Heart left ventricle (tissue), 16 donors: ENCODE measurements at regions not wholly inside any gene's neighbourhood (a gene's known extent, or its start where the extent isn't known, plus 50 kb on each side); places are given as distances from the start of the nearest gene placed in this dataset.

Experiments
- ATAC-seq, 4 donors: fragments of 200-7000 bp; cut with Tn5 transposase; one replicate each; pipeline ENCODE4 v1.9.1; 2020 to 2022; ENCODE audit warnings: moderate library complexity in 4 of 4, mild to moderate bottlenecking in 3 of 4, moderate number of reproducible peaks in 1 of 4
- DNase-seq, 5 donors: peaks; one replicate each; pipeline ENCODE4 v3.0.0-alpha.2; 2020
- H3K27ac ChIP-seq, 12 donors: fragments of 200-600 bp; sonication (generic) in 4 of 12; one replicate each; pipeline versions ENCODE4 v1.5.0 to v1.8.0; 2016 to 2022; ENCODE audit warnings: mild to moderate bottlenecking in 2 of 12
- H3K27me3 ChIP-seq, 9 donors: fragments of 200-600 bp; sonication (generic) in 2 of 9; one replicate each; pipeline versions ENCODE4 v1.5.1 to v1.8.0; 2016 to 2022; ENCODE audit warnings: mild to moderate bottlenecking in 3 of 9
- H3K36me3 ChIP-seq, 9 donors: fragments of 200-600 bp; sonication (generic) in 2 of 9; one replicate each; pipeline versions ENCODE4 v1.5.0 to v1.8.0; 2018 to 2022; ENCODE audit warnings: mild to moderate bottlenecking in 2 of 9
- H3K4me1 ChIP-seq, 12 donors: fragments of 200-600 bp; sonication (generic) in 4 of 12; one replicate each; pipeline versions ENCODE4 v1.5.0 to v1.8.0; 2016 to 2022; ENCODE audit warnings: mild to moderate bottlenecking in 3 of 12
- H3K4me3 ChIP-seq, 12 donors: fragments of 200-600 bp; sonication (generic) in 4 of 12; one replicate each; pipeline versions ENCODE4 v1.5.0 to v1.8.0; 2017 to 2022; ENCODE audit warnings: mild to moderate bottlenecking in 9 of 12, moderate library complexity in 4 of 12
- H3K9me3 ChIP-seq, 12 donors: fragments of 200-600 bp; sonication (generic) in 4 of 12; one replicate each; pipeline versions ENCODE4 v1.5.0 to v1.8.0; 2016 to 2022; ENCODE audit warnings: mild to moderate bottlenecking in 1 of 12
- CTCF ChIP-seq, 12 donors: fragments of 200-600 bp; sonication (generic) in 4 of 12; IDR thresholded peaks; one replicate each; pipeline versions ENCODE4 v1.5.0 to v1.8.0; 2018 to 2022; ENCODE audit warnings: antibody characterized with exemption in 12 of 12, mild to moderate bottlenecking in 5 of 12
- POLR2A ChIP-seq, 2 donors: fragments of 450-650 bp; IDR thresholded peaks; one replicate each; pipeline ENCODE4 v1.6.1; 2017; ENCODE audit warnings: antibody characterized with exemption in 2 of 2, mild to moderate bottlenecking in 2 of 2, moderate library complexity in 2 of 2
- WGBS, 4 donors: extraction: QIAGEN DNeasy Blood & Tissue Kit in 2 of 4; methylation state at CpG; one replicate each; pipeline versions ENCODE4 v1.1.5 to v1.1.7; 2013 to 2018; 5-methylcytosine and 5-hydroxymethylcytosine counted together
- intact Hi-C, 10 donors: fragments of 100-400 bp; cut with DNase I; formaldehyde crosslinking; loops; one replicate each; pipeline versions ENCODE4 v1.11.1 to v1.14.2; 2022
- donor health status: ischemic (EF 13 %, LVEDD 7.1; RV severe dilation, severe dysfunction).
- donor health status: healthy with polysubstance abuse.
- donor health status: DM: no; HTN: yes; CAD: no.
- donor health status: DM: no; HTN: no; CAD: no.
- donor health status: ischemic (EF 25% LVEDD 6.9; RV normal size, moderate dysfunction).
- donor health status: ischemic (EF 25% LVEDD 5.7; RV mildly dilated, moderate dysfunction).
- donor health status: healthy.
- donor health status: DM: yes; HTN: yes; CAD: no.
- donor health status: ischemic (EF 35%, LVEDD 5.7; RV mildly dilated, moderate dysfunction).
- donor health status: nonischemic (EF 11% LVEDD 7.7; RV severe dilation, severe dysfunction).
- donor health status: DM: yes; HTN: yes; CAD: no.
- donor health status: PGD.
- donor health status: ischemic (EF 29% LVEDD 5.4; RV normal size, mild dysfunction).
- donor health status: nonischemic (EF 23%, LVEDD 6.1; RV moderate dilation, normal function).

DNA sequence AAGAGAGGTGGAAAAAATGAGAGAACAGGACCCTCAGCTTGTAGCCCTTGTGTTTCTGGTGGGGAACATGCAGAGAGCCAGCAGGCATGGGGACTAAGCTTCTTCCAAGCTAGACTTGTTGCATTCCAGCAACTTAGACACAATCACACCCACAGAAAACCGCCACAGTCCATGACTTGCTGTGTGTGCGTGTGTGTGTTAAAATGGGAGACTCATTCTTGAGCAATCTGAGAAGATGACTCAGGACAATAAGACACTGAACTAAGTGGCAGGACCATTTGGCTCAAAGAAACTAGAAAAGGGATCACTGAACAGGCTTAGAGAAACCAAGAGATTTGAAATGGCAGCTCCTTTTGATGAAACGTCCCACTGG is 78.0 kb downstream of the HLX start:
- TF ChIP-seq CTCF (IDR thresholded peaks at IDR 0.05) (no peak), POLR2A (IDR thresholded peaks at IDR 0.05) (no peak)
- Histone ChIP-seq H3K27ac (peak overlapping the region in 8 of 12 donors; percentile 1 to 58 (median 29)), H3K9me3 (no peaks in the 10 kb centered on the region), H3K27me3 (no peaks in the 10 kb centered on the region), H3K36me3 (no peaks in the 10 kb centered on the region), H3K4me1 (peaks cover 0 to 22% (median 0%) of the 10 kb centered on the region in 12 donors), H3K4me3 (no peak overlapping the region)
- peak; percentile 28 to 94 (median 72) for ATAC-seq
- peak in 1 of 5 donors; percentile 43 for DNase-seq
- 71 to 84% (median 73%) methylated on average over 3 of the region's 3 CpGs for WGBS, 4 donors
- intact Hi-C loops: no loop called here

DNA sequence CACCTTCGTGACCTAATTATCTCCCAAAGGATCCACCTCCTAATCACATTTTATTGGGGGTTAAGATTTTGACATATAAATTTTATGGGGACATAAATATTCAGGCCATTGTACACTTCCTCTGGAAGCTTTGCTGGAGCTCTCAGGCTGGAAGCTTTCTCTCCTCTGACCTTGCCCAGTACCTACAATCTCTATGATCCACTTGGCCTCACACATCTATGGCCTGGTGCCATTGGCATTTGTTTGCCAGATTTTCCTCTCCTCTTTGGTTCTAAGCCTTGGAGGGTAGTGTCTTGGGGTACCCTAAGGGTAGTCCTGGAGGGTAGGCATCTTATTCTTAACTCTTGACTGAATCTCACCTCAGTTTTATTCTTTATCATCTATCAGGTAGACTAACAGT is 79.0 kb downstream of the HLX start:
- Histone ChIP-seq H3K9me3 (no peaks in the 10 kb centered on the region), H3K27me3 (no peaks in the 10 kb centered on the region), H3K36me3 (no peaks in the 10 kb centered on the region), H3K4me3 (no peak overlapping the region), H3K27ac (no peak overlapping the region), H3K4me1 (peaks cover 0 to 27% (median 0%) of the 10 kb centered on the region in 12 donors)
- WGBS, 4 donors: 87 to 100% (median 98%) methylated on average over 1 of the region's 1 CpG
- ATAC-seq (no peak), DNase-seq (no peak)
- TF ChIP-seq POLR2A (IDR thresholded peaks at IDR 0.05) (no peak), CTCF (IDR thresholded peaks at IDR 0.05) (no peak)
- intact Hi-C loops: no loop called here

DNA sequence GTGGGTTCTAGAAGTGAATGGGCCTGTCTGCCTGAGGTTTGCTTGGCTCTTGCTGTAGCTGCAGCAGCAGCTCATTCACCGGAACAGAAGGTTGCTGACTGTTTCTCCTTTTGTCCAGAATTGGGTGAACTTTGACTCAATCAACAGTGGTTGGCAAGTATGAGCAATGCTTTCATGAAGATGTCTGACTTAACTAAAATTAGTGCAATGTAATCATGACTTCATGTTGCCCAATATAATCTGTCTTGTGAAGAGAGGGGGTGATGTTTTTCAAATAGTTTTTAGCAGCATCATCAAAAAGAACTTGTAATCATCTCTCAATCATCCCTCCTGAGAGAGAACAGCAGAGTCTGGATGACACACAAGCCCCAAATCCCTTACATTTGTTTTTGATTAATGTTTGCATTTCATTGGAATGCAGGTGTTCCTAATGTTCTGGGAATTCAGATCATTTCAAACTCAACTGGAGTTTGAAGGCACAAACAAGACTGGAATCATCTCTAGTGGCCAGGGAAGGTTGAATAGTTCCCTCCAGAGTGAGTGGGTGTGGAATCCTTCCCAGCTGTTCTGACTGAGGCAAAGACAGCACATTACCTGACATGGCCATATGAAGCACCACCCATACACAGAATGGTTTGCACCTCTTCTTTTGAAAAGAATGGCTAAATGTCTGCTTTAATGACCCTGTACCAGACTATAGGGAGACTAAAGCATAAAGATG is 82.9 kb downstream of the HLX start:
- DNase-seq (no peak), ATAC-seq (peak in 2 of 4 donors; percentile 36 to 55)
- no peak for TF ChIP-seq POLR2A (IDR thresholded peaks at IDR 0.05)
- TF ChIP-seq CTCF (IDR thresholded peaks at IDR 0.05): no peak
- WGBS, 4 donors: 43 to 85% (median 67%) methylated on average over 1 of the region's 1 CpG
- Histone ChIP-seq H3K9me3 (peaks cover 0 to 12% (median 3%) of the 10 kb centered on the region in 12 donors), H3K36me3 (no peaks in the 10 kb centered on the region), H3K27me3 (no peaks in the 10 kb centered on the region), H3K4me3 (no peak overlapping the region), H3K27ac (peak overlapping the region in 1 of 12 donors; percentile 13), H3K4me1 (peaks cover 0 to 23% (median 0%) of the 10 kb centered on the region in 12 donors)
- intact Hi-C loops: no loop called here

GRCh38 chr1:220966041-220966440 is 86.8 kb downstream of the HLX start:
- no peak overlapping the region for H3K4me3 ChIP-seq
- H3K4me1 ChIP-seq: peaks cover 0 to 15% (median 0%) of the 10 kb centered on the region in 12 donors
- DNase-seq (no peak), ATAC-seq (no peak)
- H3K9me3 ChIP-seq: peaks cover 0 to 23% (median 4%) of the 10 kb centered on the region in 12 donors
- H3K27ac ChIP-seq: no peak overlapping the region
- TF ChIP-seq POLR2A (IDR thresholded peaks at IDR 0.05) (no peak), CTCF (IDR thresholded peaks at IDR 0.05) (no peak)
- H3K36me3 ChIP-seq: no peaks in the 10 kb centered on the region
- WGBS, 4 donors: 68 to 74% (median 71%) methylated on average over 3 of the region's 3 CpGs
- intact Hi-C loops: no loop called here
- H3K27me3 ChIP-seq: no peaks in the 10 kb centered on the region
